ENCODE measurements at regions not wholly inside any gene's neighbourhood (a gene's known extent, or its start where the extent isn't known, plus 50 kb on each side); places are given as distances from the start of the nearest gene placed in this dataset.

DNA sequence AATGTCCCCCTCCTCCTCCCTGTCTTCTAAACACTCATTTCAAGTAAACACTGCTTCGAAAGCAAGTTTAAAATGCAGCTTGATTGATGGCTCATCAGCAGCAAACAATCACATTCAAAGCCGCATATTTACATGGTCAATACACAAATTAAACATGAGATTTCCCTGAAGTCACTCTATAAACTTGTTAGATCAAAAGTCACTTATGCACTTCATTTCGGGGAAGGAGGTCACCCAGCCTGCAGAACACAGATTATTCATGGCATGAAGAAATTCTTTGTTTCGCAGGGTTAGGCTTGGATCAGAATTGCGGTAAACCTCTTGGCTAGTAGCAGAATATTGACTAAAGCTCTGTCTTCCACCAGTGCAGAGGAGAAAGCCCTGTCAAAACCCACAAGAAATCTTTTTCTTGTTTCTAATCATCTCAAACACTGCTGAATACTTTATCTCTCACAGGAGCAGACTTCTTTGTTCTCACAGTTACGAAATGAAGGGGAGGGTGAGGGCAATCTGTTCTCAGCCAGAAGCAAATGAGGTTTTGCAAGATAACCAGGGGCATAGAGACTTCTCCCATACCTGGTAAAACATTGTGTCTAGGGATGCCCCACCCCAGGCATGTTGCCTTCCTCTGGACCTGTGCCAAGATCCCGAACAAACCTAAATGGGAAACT lies 133.3 kb upstream of the CHL1 start:
- peak; percentile 38 for DNase-seq (ENCODE audit: low read depth)
- peak overlapping the region; percentile 5 for H3K4me3 ChIP-seq (ENCODE audit: low read length)
- TF ChIP-seq, protein P1, sequence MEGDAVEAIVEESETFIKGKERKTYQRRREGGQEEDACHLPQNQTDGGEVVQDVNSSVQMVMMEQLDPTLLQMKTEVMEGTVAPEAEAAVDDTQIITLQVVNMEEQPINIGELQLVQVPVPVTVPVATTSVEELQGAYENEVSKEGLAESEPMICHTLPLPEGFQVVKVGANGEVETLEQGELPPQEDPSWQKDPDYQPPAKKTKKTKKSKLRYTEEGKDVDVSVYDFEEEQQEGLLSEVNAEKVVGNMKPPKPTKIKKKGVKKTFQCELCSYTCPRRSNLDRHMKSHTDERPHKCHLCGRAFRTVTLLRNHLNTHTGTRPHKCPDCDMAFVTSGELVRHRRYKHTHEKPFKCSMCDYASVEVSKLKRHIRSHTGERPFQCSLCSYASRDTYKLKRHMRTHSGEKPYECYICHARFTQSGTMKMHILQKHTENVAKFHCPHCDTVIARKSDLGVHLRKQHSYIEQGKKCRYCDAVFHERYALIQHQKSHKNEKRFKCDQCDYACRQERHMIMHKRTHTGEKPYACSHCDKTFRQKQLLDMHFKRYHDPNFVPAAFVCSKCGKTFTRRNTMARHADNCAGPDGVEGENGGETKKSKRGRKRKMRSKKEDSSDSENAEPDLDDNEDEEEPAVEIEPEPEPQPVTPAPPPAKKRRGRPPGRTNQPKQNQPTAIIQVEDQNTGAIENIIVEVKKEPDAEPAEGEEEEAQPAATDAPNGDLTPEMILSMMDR (IDR thresholded peaks at IDR 0.05; ENCODE audit: insufficient read depth, low read depth, low read length, missing control alignments): no peak

DNA sequence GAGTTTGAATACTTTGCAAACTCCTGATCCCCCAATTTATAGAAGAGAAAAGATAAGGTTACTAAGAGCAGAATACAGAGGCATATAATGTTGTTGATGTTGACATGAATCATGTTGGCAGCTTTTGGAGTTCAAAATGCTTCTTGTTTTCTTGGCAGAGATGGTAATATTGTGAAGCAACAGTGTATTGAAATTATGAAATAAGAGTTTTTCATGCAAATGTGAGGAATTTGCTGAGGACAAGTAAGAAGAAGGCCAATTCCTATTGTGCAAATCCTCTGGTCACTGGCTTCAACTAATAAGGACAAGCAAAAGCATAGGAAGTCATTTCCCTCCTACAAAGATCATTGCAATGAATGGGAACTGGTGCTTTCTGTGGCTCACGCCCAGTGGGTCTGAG lies 126.9 kb upstream of the CHL1 start:
- peak; percentile 23 for DNase-seq (ENCODE audit: low read depth)
- TF ChIP-seq, protein P1 (IDR thresholded peaks at IDR 0.05; ENCODE audit: insufficient read depth, low read depth, low read length, missing control alignments): no peak
- H3K4me3 ChIP-seq (ENCODE audit: low read length): no peak overlapping the region

DNA sequence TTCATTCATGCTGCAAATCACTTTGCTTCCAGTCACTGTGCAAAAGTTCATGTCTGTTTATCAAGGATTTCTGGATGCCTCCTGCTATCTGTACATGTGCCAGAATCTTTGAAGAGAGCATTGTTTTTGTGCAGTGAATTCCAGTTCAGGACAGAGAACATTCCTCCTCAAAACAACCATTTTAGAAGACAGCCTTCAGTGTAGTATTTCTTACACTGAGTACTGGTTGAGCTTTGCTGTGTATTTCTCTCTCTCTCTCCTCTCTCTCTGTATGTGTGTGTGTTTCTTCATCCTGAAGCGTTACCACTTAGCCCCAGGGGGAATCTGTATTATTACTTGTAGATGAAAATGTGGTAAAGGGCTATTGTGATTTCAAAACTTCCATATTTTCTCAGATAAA lies 123.8 kb upstream of the CHL1 start:
- DNase-seq (ENCODE audit: low read depth): no peak
- H3K4me3 ChIP-seq (ENCODE audit: low read length): no peak overlapping the region
- TF ChIP-seq, protein P1 (IDR thresholded peaks at IDR 0.05; ENCODE audit: insufficient read depth, low read depth, low read length, missing control alignments): no peak

DNA sequence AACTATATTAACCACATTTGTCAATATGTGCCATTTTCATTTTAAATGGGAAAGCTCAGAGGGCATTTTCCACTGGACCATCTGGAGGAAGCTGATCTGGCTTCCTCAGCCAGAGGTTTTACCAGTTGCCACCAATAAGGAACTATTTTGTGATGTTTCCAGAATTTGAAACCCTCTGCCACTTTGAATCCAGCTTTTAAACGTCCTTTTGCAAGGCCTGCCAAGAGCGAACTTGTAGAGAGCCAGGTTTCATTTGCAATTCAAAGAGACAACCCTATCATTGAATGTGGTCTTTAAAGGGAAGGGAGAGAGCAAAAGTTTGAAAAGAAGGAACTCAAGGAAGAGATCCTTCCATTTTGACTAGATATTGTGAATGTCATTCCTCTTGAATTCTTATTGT lies 123.3 kb upstream of the CHL1 start:
- DNase-seq (ENCODE audit: low read depth): no peak
- TF ChIP-seq, protein P1 (IDR thresholded peaks at IDR 0.05; ENCODE audit: insufficient read depth, low read depth, low read length, missing control alignments): no peak
- no peak overlapping the region for H3K4me3 ChIP-seq (ENCODE audit: low read length)

DNA sequence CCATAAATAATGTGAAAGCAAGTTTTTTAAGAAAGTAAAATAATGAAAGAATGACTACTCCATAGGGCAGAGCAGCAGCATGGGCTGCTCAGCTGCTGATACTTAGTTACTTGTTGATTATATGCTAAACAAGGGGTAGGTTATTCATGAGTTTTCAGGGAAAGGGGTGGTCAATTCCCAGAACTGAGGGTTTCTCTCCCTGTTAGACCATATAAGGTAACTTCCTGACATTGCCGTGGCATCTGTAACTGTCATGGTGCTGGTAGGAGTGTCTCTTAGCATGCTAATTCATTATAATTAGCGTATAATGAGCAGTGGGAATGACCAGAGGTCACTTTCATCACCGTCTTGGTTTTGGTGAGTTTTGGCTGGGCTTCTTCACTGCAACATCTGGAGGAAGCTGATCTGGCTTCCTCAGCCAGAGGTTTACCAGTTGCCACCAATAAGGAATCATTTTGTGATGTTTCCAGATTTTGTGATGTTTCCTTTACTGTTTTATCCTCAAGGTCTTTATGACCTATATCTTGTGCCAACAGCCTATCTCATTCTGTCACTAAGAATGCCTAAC lies 121.8 kb upstream of the CHL1 start:
- no peak overlapping the region for H3K4me3 ChIP-seq (ENCODE audit: low read length)
- no peak for DNase-seq (ENCODE audit: low read depth)
- TF ChIP-seq, protein P1 (IDR thresholded peaks at IDR 0.05; ENCODE audit: insufficient read depth, low read depth, low read length, missing control alignments): no peak

DNA sequence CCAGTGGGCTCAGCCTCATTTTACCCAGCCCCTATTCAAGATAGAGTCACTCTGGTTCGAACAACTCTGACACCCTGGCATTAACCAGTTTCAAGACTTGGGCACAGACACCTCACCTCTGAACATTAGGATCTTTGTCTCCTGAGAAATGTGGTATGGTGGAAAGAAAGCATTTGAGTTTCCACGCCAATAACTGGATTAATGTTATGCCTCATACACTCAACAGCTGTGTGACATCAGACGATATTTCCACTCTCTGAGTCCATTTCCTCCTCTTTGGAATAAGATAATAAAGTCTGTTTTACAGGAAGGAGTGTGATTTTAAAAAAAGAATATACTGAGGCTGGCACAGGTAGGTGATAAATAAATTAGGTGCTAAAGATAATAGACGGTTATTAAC lies 121.3 kb upstream of the CHL1 start:
- peak; percentile 30 for DNase-seq (ENCODE audit: low read depth)
- TF ChIP-seq, protein P1 (IDR thresholded peaks at IDR 0.05; ENCODE audit: insufficient read depth, low read depth, low read length, missing control alignments): no peak
- no peak overlapping the region for H3K4me3 ChIP-seq (ENCODE audit: low read length)

DNA sequence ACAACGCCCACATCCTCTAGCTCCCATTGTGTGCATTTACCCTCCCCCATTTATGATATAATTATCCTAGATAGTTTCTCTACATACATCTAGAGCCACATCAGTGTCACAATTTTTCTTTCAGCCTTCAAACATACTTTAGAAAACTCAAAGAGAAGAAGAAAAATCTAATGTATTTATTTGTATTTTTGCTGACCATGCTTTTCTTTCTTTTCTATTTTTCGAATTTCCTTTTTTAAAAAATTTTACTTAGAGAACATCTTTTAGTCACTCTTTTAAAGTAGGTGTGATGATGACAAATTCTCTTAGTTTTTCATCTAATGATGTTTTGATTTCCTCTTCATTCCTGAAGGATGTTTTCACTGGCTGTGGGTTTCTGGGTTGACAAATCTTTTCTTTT lies 117.0 kb upstream of the CHL1 start:
- no peak for DNase-seq (ENCODE audit: low read depth)
- TF ChIP-seq, protein P1 (IDR thresholded peaks at IDR 0.05; ENCODE audit: insufficient read depth, low read depth, low read length, missing control alignments): no peak
- no peak overlapping the region for H3K4me3 ChIP-seq (ENCODE audit: low read length)
